ENCODE measurements at regions not wholly inside any gene's neighbourhood (a gene's known extent, or its start where the extent isn't known, plus 50 kb on each side); places are given as distances from the start of the nearest gene placed in this dataset.
"Not testable (repeated sequence)": the region's sequence is repeated elsewhere in the genome, so short reads cannot be mapped to it uniquely, and the experiment has no call there.

- WGBS, 2 donors (ENCODE audit: low coverage in 1 of 2), result 57 to 100% methylated on average over 1 of the region's 1 CpG
- Histone ChIP-seq H3K9me3 (no peaks in the 10 kb centered on the region), H3K27ac (no peak overlapping the region)
Measured at GRCh38 chr13:82187227-82187626, 1695.0 kb downstream of the SLITRK1 start.

GRCh38 chr13:82176751-82177150 lies 1705.5 kb downstream of the SLITRK1 start:
- TF ChIP-seq CTCF (IDR thresholded peaks at IDR 0.05), result no peak
- TF ChIP-seq POLR2AphosphoS5 (IDR thresholded peaks at IDR 0.05), result no peak
- Histone ChIP-seq H3K4me1 (no peaks in the 10 kb centered on the region), H3K27me3 (no peaks in the 10 kb centered on the region), H3K36me3 (no peaks in the 10 kb centered on the region), H3K27ac (no peak overlapping the region), H3K4me3 (no peak overlapping the region), H3K9me3 (no peaks in the 10 kb centered on the region)
- no peak for ATAC-seq

More at GRCh38 chr13:82187227-82187626, 1695.0 kb downstream of the SLITRK1 start:
- no peaks in the 10 kb centered on the region for H3K36me3 ChIP-seq
- H3K4me3 ChIP-seq, result no peak overlapping the region
- TF ChIP-seq CTCF (IDR thresholded peaks at IDR 0.05) (no peak), EP300 (IDR thresholded peaks at IDR 0.05) (no peak)
- ATAC-seq, result no peak
- no peaks in the 10 kb centered on the region for H3K27me3 ChIP-seq
- H3K4me1 ChIP-seq, result no peaks in the 10 kb centered on the region

GRCh38 chr13:82165396-82166174 lies 1716.7 kb downstream of the SLITRK1 start:
- Histone ChIP-seq H3K4me1 (no peaks in the 10 kb centered on the region), H3K36me3 (no peaks in the 10 kb centered on the region), H3K4me3 (no peak overlapping the region), H3K9me3 (peaks cover 0 to 9% (median 0%) of the 10 kb centered on the region in 3 donors), H3K27ac (no peak overlapping the region), H3K27me3 (no peaks in the 10 kb centered on the region)
- 92 to 100% methylated on average over 1 of the region's 18 CpGs for WGBS, 2 donors (ENCODE audit: low coverage in 1 of 2)
- no peak for ATAC-seq
- no peak for TF ChIP-seq CTCF (IDR thresholded peaks at IDR 0.05)
- no peak for TF ChIP-seq EP300 (IDR thresholded peaks at IDR 0.05)
- TF ChIP-seq POLR2AphosphoS5 (IDR thresholded peaks at IDR 0.05), result no peak
- TF ChIP-seq POLR2A (IDR thresholded peaks at IDR 0.05), result no peak

GRCh38 chr13:82164780-82165395 lies 1717.4 kb downstream of the SLITRK1 start:
- H3K4me3 ChIP-seq, ATAC-seq, H3K27me3 ChIP-seq, H3K36me3 ChIP-seq, H3K4me1 ChIP-seq, H3K9me3 ChIP-seq, H3K27ac ChIP-seq: not testable (repeated sequence)
- no CpG with 5 or more reads among the region's 31 CpGs for WGBS, 2 donors (ENCODE audit: low coverage in 1 of 2)

GRCh38 chr13:82147526-82147925 lies 1734.7 kb downstream of the SLITRK1 start:
- TF ChIP-seq EP300 (IDR thresholded peaks at IDR 0.05) (no peak), POLR2A (IDR thresholded peaks at IDR 0.05) (no peak), CTCF (IDR thresholded peaks at IDR 0.05) (no peak)
- no peaks in the 10 kb centered on the region for H3K4me1 ChIP-seq
- H3K4me3 ChIP-seq, result no peak overlapping the region
- H3K27ac ChIP-seq, result no peak overlapping the region
- ATAC-seq, result no peak
- H3K27me3 ChIP-seq, result no peaks in the 10 kb centered on the region
- H3K9me3 ChIP-seq, result no peaks in the 10 kb centered on the region
- no peaks in the 10 kb centered on the region for H3K36me3 ChIP-seq

Data from gastroesophageal sphincter (tissue), 4 donors.